ENCODE measurements at regions not wholly inside any gene's neighbourhood (a gene's known extent, or its start where the extent isn't known, plus 50 kb on each side); places are given as distances from the start of the nearest gene placed in this dataset.

GRCh38 chr14:38704220-38704619, 398.8 kb downstream of the SEC23A start:
- Histone ChIP-seq H3K27me3 (ENCODE audit: insufficient read depth, low read length) (0 out of 2 replicates have a peak, but pooled peaks cover 3% of the 10 kb centered on the region), H3K4me2 (ENCODE audit: low read length) (no peak overlapping the region), H4K20me1 (ENCODE audit: insufficient read depth) (no peaks in the 10 kb centered on the region), H3K9ac (ENCODE audit: low read length) (no peak overlapping the region), H3K4me3 (replicated peaks in 1 of 2; ENCODE audit: low read depth in 1 of 2, low read length in 2 of 2) (no peak overlapping the region), H3K9me3 (ENCODE audit: control insufficient read depth in 1 of 2, insufficient read depth in 1 of 2, low read depth in 1 of 2, low read length in 2 of 2) (no peaks in the 10 kb centered on the region), H3K36me3 (ENCODE audit: control insufficient read depth in 1 of 2, insufficient read depth in 2 of 2, low read length in 2 of 2) (no peaks in the 10 kb centered on the region), H3K4me1 (ENCODE audit: control insufficient read depth in 1 of 2, insufficient read depth in 2 of 2, low read length in 2 of 2) (no peaks in the 10 kb centered on the region), H3K27ac (ENCODE audit: low read depth, low read length) (no peak overlapping the region), H2AFZ (ENCODE audit: low read depth, low read length, poor library complexity, severe bottlenecking) (no peak overlapping the region), H3K9me2 (ENCODE audit: insufficient read depth) (no peaks in the 10 kb centered on the region), H3K79me2 (ENCODE audit: insufficient read depth, low read length) (no peaks in the 10 kb centered on the region)
- intact Hi-C loops (cut with micrococcal nuclease) = no loop called here
- RAD21 ChIA-PET (ENCODE audit: low non-redundant PET in 1 of 2, low total read pairs in 2 of 2, uncharacterized antibody in 2 of 2, unreplicated experiment in 2 of 2) = no interaction called here
- ATAC-seq (no peak), DNase-seq (ENCODE audit: low read depth, low spot score) (no peak)
- CTCF ChIA-PET = no interaction called here
- no TSS peak for BruUV-seq (replicated peaks)
- POLR2A ChIA-PET = no interaction called here
- TF ChIP-seq JUND (IDR thresholded peaks at IDR 0.05) (no peak), EZH2 (IDR thresholded peaks at IDR 0.05) (no peak), SIN3A (IDR thresholded peaks at IDR 0.05; ENCODE audit: low read depth) (no peak), ZFX (IDR thresholded peaks at IDR 0.05) (no peak), SP1 (IDR thresholded peaks at IDR 0.05; ENCODE audit: low read depth) (no peak), CTCF (IDR thresholded peaks at IDR 0.05 in 2 of 3, conservative IDR thresholded peaks at IDR 0.05 in 1 of 3; ENCODE audit: borderline replicate concordance in 1 of 3, insufficient read depth in 1 of 3, low read depth in 2 of 3, low read length in 2 of 3) (no peak), SRF (IDR thresholded peaks at IDR 0.05; ENCODE audit: low read depth) (no peak), EGR1 (IDR thresholded peaks at IDR 0.05; ENCODE audit: low read depth) (no peak), MAX (IDR thresholded peaks at IDR 0.05) (no peak), ELF1 (IDR thresholded peaks at IDR 0.05; ENCODE audit: borderline replicate concordance, low read depth) (no peak), ZNF274 (IDR thresholded peaks at IDR 0.05; ENCODE audit: low read depth, low read length) (no peak), ZBTB33 (IDR thresholded peaks at IDR 0.05; ENCODE audit: extremely low read depth, insufficient replicate concordance, low read length) (no peak), POLR2AphosphoS5 (IDR thresholded peaks at IDR 0.05; ENCODE audit: low read depth, low read length) (no peak), RAD21 (IDR thresholded peaks at IDR 0.05; ENCODE audit: low read depth) (no peak), POLR2A (IDR thresholded peaks at IDR 0.05; ENCODE audit: borderline replicate concordance, extremely low read depth, insufficient read depth, insufficient read length) (no peak), TCF7L2 (IDR thresholded peaks at IDR 0.05; ENCODE audit: borderline replicate concordance, extremely low read depth, insufficient read depth, insufficient read length) (no peak), CEBPB (IDR thresholded peaks at IDR 0.05; ENCODE audit: low read depth) (no peak), CBX3 (IDR thresholded peaks at IDR 0.05; ENCODE audit: low read depth) (no peak)
- TF ChIP-seq, protein P1, sequence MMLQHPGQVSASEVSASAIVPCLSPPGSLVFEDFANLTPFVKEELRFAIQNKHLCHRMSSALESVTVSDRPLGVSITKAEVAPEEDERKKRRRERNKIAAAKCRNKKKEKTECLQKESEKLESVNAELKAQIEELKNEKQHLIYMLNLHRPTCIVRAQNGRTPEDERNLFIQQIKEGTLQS (IDR thresholded peaks at IDR 0.05) = no peak
- TF ChIP-seq, protein P2, sequence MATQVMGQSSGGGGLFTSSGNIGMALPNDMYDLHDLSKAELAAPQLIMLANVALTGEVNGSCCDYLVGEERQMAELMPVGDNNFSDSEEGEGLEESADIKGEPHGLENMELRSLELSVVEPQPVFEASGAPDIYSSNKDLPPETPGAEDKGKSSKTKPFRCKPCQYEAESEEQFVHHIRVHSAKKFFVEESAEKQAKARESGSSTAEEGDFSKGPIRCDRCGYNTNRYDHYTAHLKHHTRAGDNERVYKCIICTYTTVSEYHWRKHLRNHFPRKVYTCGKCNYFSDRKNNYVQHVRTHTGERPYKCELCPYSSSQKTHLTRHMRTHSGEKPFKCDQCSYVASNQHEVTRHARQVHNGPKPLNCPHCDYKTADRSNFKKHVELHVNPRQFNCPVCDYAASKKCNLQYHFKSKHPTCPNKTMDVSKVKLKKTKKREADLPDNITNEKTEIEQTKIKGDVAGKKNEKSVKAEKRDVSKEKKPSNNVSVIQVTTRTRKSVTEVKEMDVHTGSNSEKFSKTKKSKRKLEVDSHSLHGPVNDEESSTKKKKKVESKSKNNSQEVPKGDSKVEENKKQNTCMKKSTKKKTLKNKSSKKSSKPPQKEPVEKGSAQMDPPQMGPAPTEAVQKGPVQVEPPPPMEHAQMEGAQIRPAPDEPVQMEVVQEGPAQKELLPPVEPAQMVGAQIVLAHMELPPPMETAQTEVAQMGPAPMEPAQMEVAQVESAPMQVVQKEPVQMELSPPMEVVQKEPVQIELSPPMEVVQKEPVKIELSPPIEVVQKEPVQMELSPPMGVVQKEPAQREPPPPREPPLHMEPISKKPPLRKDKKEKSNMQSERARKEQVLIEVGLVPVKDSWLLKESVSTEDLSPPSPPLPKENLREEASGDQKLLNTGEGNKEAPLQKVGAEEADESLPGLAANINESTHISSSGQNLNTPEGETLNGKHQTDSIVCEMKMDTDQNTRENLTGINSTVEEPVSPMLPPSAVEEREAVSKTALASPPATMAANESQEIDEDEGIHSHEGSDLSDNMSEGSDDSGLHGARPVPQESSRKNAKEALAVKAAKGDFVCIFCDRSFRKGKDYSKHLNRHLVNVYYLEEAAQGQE (IDR thresholded peaks at IDR 0.05; ENCODE audit: low read depth) = no peak

Measured in HCT116 (cell line).